K562 (cell line): ENCODE measurements at regions not wholly inside any gene's neighbourhood (a gene's known extent, or its start where the extent isn't known, plus 50 kb on each side); places are given as distances from the start of the nearest gene placed in this dataset.

Experiments
- ARID2 ChIP-seq: fragments of 450-650 bp; IDR thresholded peaks from 2 replicates; pipeline ENCODE4 v1.6.1; 2017; ENCODE audit warnings: antibody characterized with exemption, mild to moderate bottlenecking
- CSDE1 ChIP-seq, 2 experiments: fragments of 450-650 bp; IDR thresholded peaks; 2 replicates each; pipeline ENCODE4 v1.6.1; 2016; ENCODE audit warnings: mild to moderate bottlenecking in 1 of 2
- FOSL1 ChIP-seq: fragments of 200-800 bp; sonication (Bioruptor generic); conservative IDR thresholded peaks from 2 replicates; pipeline ENCODE4 v1.6.1; 2016; ENCODE audit warnings: missing genetic modification characterization, missing compliant biosample characterization
- GMEB1 ChIP-seq: fragments of 250-450 bp; sonication (Bioruptor Pico); IDR thresholded peaks from 2 replicates; pipeline ENCODE4 v1.4.0; 2020; ENCODE audit warnings: mild to moderate bottlenecking
- MYNN ChIP-seq, 2 experiments: sonication (generic); formaldehyde crosslinking in 1 of 2; IDR thresholded peaks; 2 replicates each; pipeline versions ENCODE4 v1.5.0 to v1.6.1; 2016 to 2020; ENCODE audit warnings: antibody characterized with exemption in 1 of 2, missing genetic modification reagents in 1 of 2
- SMAD1 ChIP-seq: fragments of 150-350 bp; IDR thresholded peaks from 2 replicates; pipeline ENCODE4 v1.6.1; 2014; ENCODE audit warnings: low read length, low read depth; ENCODE audit not compliant: partially characterized antibody
- ZBTB12 ChIP-seq: fragments of 250-450 bp; sonication (Bioruptor Pico); IDR thresholded peaks from 2 replicates; pipeline ENCODE4 v1.4.0; 2020
- ZBTB49 ChIP-seq: sonication (generic); formaldehyde crosslinking; IDR thresholded peaks from 2 replicates; pipeline ENCODE4 v1.8.0; 2022; ENCODE audit warnings: missing genetic modification reagents, mild to moderate bottlenecking, borderline replicate concordance
- TF ChIP-seq, protein P1 (sequence below): fragments of 200-600 bp; sonication (generic); IDR thresholded peaks from one replicate; pipeline ENCODE4 v1.6.1; 2012; ENCODE audit warnings: mild to moderate bottlenecking, low read depth, low read length, inconsistent platforms

GRCh38 chr3:182235504-182235903, 523.8 kb downstream of the SOX2 start (continued):
- TF ChIP-seq ZBTB49 (CRISPR knock-in tag) (no peak), FOSL1 (tag) (no peak), ZBTB12 (CRISPR knock-in tag) (no peak), CSDE1 (IDR thresholded peaks at IDR 0.05) (no peak), ARID2 (no peak), GMEB1 (CRISPR knock-in tag) (no peak), MYNN (IDR thresholded peaks at IDR 0.05) (no peak), MYNN (CRISPR knock-in tag; IDR thresholded peaks at IDR 0.05) (no peak), SMAD1 (no peak)
- TF ChIP-seq, protein P1, sequence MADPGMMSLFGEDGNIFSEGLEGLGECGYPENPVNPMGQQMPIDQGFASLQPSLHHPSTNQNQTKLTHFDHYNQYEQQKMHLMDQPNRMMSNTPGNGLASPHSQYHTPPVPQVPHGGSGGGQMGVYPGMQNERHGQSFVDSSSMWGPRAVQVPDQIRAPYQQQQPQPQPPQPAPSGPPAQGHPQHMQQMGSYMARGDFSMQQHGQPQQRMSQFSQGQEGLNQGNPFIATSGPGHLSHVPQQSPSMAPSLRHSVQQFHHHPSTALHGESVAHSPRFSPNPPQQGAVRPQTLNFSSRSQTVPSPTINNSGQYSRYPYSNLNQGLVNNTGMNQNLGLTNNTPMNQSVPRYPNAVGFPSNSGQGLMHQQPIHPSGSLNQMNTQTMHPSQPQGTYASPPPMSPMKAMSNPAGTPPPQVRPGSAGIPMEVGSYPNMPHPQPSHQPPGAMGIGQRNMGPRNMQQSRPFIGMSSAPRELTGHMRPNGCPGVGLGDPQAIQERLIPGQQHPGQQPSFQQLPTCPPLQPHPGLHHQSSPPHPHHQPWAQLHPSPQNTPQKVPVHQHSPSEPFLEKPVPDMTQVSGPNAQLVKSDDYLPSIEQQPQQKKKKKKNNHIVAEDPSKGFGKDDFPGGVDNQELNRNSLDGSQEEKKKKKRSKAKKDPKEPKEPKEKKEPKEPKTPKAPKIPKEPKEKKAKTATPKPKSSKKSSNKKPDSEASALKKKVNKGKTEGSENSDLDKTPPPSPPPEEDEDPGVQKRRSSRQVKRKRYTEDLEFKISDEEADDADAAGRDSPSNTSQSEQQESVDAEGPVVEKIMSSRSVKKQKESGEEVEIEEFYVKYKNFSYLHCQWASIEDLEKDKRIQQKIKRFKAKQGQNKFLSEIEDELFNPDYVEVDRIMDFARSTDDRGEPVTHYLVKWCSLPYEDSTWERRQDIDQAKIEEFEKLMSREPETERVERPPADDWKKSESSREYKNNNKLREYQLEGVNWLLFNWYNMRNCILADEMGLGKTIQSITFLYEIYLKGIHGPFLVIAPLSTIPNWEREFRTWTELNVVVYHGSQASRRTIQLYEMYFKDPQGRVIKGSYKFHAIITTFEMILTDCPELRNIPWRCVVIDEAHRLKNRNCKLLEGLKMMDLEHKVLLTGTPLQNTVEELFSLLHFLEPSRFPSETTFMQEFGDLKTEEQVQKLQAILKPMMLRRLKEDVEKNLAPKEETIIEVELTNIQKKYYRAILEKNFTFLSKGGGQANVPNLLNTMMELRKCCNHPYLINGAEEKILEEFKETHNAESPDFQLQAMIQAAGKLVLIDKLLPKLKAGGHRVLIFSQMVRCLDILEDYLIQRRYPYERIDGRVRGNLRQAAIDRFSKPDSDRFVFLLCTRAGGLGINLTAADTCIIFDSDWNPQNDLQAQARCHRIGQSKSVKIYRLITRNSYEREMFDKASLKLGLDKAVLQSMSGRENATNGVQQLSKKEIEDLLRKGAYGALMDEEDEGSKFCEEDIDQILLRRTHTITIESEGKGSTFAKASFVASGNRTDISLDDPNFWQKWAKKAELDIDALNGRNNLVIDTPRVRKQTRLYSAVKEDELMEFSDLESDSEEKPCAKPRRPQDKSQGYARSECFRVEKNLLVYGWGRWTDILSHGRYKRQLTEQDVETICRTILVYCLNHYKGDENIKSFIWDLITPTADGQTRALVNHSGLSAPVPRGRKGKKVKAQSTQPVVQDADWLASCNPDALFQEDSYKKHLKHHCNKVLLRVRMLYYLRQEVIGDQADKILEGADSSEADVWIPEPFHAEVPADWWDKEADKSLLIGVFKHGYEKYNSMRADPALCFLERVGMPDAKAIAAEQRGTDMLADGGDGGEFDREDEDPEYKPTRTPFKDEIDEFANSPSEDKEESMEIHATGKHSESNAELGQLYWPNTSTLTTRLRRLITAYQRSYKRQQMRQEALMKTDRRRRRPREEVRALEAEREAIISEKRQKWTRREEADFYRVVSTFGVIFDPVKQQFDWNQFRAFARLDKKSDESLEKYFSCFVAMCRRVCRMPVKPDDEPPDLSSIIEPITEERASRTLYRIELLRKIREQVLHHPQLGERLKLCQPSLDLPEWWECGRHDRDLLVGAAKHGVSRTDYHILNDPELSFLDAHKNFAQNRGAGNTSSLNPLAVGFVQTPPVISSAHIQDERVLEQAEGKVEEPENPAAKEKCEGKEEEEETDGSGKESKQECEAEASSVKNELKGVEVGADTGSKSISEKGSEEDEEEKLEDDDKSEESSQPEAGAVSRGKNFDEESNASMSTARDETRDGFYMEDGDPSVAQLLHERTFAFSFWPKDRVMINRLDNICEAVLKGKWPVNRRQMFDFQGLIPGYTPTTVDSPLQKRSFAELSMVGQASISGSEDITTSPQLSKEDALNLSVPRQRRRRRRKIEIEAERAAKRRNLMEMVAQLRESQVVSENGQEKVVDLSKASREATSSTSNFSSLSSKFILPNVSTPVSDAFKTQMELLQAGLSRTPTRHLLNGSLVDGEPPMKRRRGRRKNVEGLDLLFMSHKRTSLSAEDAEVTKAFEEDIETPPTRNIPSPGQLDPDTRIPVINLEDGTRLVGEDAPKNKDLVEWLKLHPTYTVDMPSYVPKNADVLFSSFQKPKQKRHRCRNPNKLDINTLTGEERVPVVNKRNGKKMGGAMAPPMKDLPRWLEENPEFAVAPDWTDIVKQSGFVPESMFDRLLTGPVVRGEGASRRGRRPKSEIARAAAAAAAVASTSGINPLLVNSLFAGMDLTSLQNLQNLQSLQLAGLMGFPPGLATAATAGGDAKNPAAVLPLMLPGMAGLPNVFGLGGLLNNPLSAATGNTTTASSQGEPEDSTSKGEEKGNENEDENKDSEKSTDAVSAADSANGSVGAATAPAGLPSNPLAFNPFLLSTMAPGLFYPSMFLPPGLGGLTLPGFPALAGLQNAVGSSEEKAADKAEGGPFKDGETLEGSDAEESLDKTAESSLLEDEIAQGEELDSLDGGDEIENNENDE, result no peak
